Spleen (tissue), 11 donors: ENCODE measurements at regions not wholly inside any gene's neighbourhood (a gene's known extent, or its start where the extent isn't known, plus 50 kb on each side); places are given as distances from the start of the nearest gene placed in this dataset.

Experiments used
- DNase-seq: peaks from one replicate; pipeline ENCODE4 v3.0.0-alpha.2; 2020
- H3K27ac ChIP-seq, 8 donors: fragments of 200-600 bp; sonication (generic) in 7 of 8; 1 replicate in 4 of 8; 2 replicates in 4 of 8; pipeline versions ENCODE4 v1.5.0 to v1.8.0; 2016 to 2021; ENCODE audit warnings: inconsistent platforms in 4 of 8, mild to moderate bottlenecking in 4 of 8, moderate library complexity in 1 of 8
- H3K27me3 ChIP-seq, 7 donors: fragments of 200-600 bp; sonication (generic) in 6 of 7; replicated peaks in 1 of 7; 1 replicate in 4 of 7; 2 replicates in 3 of 7; pipeline versions ENCODE4 v1.5.0 to v1.8.0; 2016 to 2021; ENCODE audit warnings: inconsistent platforms in 3 of 7, mild to moderate bottlenecking in 1 of 7
- H3K36me3 ChIP-seq, 6 donors: fragments of 200-600 bp; sonication (generic) in 5 of 6; 1 replicate in 4 of 6; 2 replicates in 2 of 6; pipeline versions ENCODE4 v1.5.0 to v1.8.0; 2016 to 2021; ENCODE audit warnings: inconsistent platforms in 2 of 6
- H3K4me1 ChIP-seq, 6 donors: fragments of 200-600 bp; sonication (generic) in 5 of 6; 1 replicate in 3 of 6; 2 replicates in 3 of 6; pipeline versions ENCODE4 v1.5.0 to v1.8.0; 2016 to 2021; ENCODE audit warnings: inconsistent platforms in 3 of 6
- H3K4me3 ChIP-seq, 8 donors: fragments of 200-600 bp; sonication (generic) in 7 of 8; 1 replicate in 4 of 8; 2 replicates in 4 of 8; pipeline versions ENCODE4 v1.5.0 to v1.8.0; 2016 to 2021; ENCODE audit warnings: inconsistent platforms in 4 of 8, mild to moderate bottlenecking in 4 of 8, moderate library complexity in 2 of 8
- H3K9me3 ChIP-seq, 8 donors: fragments of 200-600 bp; sonication (generic) in 7 of 8; 1 replicate in 4 of 8; 2 replicates in 4 of 8; pipeline versions ENCODE4 v1.5.0 to v1.8.0; 2016 to 2021; ENCODE audit warnings: inconsistent platforms in 4 of 8
- POLR2A ChIP-seq, 3 donors: fragments of 450-650 bp; IDR thresholded peaks; one replicate each; pipeline ENCODE4 v1.5.1; 2017; ENCODE audit warnings: antibody characterized with exemption in 3 of 3, mild to moderate bottlenecking in 1 of 3
- POLR2AphosphoS5 ChIP-seq, 3 donors: sonication (generic); formaldehyde crosslinking; IDR thresholded peaks; one replicate each; pipeline ENCODE4 v1.5.1; 2017; ENCODE audit warnings: antibody characterized with exemption in 3 of 3
- WGBS, 5 donors: extraction: QIAGEN DNeasy Blood & Tissue Kit in 3 of 5; methylation state at CpG; one replicate each; pipeline versions ENCODE4 v1.1.5 to v1.1.7; 2013 to 2018; 5-methylcytosine and 5-hydroxymethylcytosine counted together
- intact Hi-C: fragments of 100-400 bp; cut with DNase I; formaldehyde crosslinking; loops from one replicate; pipeline ENCODE4 v1.15.0; 2023; ENCODE audit warnings: low total_unique reads
- TF ChIP-seq, protein P1 (sequence below), 11 experiments: fragments of 200-600 bp in 7 of 11; fragments of 450-650 bp in 4 of 11; sonication (generic) in 4 of 11; IDR thresholded peaks in 8 of 11; conservative IDR thresholded peaks in 3 of 11; 1 replicate in 7 of 11; 2 replicates in 4 of 11; pipeline versions ENCODE4 v1.4.0 to v1.8.0; 2016 to 2021; ENCODE audit warnings: antibody characterized with exemption in 11 of 11, inconsistent platforms in 4 of 11, mild to moderate bottlenecking in 1 of 11
- donor health status: healthy with polysubstance abuse.
- donor health status: DM: no; HTN: no; CAD: no; lungs with moderate emphysema.
- donor health status: DM: no; HTN: no; CAD: no.
- donor health status: Bipolar disorder and iron deficiency.
- donor health status: healthy.
- donor health status: DM: no; HTN: no; CAD: no.
- donor health status: DM: yes; HTN: yes; CAD: no.

- TF ChIP-seq POLR2A (IDR thresholded peaks at IDR 0.05) (no peak), POLR2AphosphoS5 (IDR thresholded peaks at IDR 0.05) (no peak)
- TF ChIP-seq, protein P1, sequence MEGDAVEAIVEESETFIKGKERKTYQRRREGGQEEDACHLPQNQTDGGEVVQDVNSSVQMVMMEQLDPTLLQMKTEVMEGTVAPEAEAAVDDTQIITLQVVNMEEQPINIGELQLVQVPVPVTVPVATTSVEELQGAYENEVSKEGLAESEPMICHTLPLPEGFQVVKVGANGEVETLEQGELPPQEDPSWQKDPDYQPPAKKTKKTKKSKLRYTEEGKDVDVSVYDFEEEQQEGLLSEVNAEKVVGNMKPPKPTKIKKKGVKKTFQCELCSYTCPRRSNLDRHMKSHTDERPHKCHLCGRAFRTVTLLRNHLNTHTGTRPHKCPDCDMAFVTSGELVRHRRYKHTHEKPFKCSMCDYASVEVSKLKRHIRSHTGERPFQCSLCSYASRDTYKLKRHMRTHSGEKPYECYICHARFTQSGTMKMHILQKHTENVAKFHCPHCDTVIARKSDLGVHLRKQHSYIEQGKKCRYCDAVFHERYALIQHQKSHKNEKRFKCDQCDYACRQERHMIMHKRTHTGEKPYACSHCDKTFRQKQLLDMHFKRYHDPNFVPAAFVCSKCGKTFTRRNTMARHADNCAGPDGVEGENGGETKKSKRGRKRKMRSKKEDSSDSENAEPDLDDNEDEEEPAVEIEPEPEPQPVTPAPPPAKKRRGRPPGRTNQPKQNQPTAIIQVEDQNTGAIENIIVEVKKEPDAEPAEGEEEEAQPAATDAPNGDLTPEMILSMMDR (IDR thresholded peaks at IDR 0.05 in 8 of 11, conservative IDR thresholded peaks at IDR 0.05 in 3 of 11) = no peak
- 81 to 100% (median 93%) methylated on average over 1 to 7 of the region's 7 CpGs for WGBS, 5 donors
- Histone ChIP-seq H3K36me3 (no peaks in the 10 kb centered on the region), H3K9me3 (no peaks in the 10 kb centered on the region), H3K4me1 (no peaks in the 10 kb centered on the region), H3K27me3 (no peaks in the 10 kb centered on the region), H3K27ac (no peak overlapping the region), H3K4me3 (no peak overlapping the region)
- intact Hi-C loops = no loop called here
- DNase-seq = peak; percentile 41
These were observed 289.8 kb upstream of the ANO3 start for GRCh38 chr11:26042113-26042512.

DNA sequence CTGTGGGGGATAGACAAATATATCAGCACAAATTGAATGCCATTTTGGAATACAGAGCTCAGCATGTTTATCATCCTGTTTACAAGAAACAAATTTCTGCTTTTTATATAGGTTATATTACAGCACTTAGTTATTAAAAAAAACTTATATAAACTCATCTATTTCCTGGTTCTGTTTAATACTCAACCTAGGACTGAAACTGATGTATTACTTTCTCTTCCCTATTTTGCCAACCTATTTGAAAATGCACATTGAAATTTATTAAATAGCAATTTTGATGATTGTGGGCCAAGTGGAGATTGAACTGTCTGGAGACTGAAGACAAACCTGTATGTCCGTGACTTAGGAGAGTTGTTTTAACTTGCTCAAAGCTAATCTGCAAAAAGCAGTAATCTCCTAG, 288.3 kb upstream of the ANO3 start:
- DNase-seq = no peak
- WGBS, 5 donors = 76 to 90% (median 90%) methylated on average over 1 of the region's 1 CpG
- Histone ChIP-seq H3K4me3 (no peak overlapping the region), H3K4me1 (no peaks in the 10 kb centered on the region), H3K27me3 (no peaks in the 10 kb centered on the region), H3K9me3 (no peaks in the 10 kb centered on the region), H3K36me3 (no peaks in the 10 kb centered on the region), H3K27ac (no peak overlapping the region)
- intact Hi-C loops = no loop called here
- TF ChIP-seq POLR2A (IDR thresholded peaks at IDR 0.05) (no peak), POLR2AphosphoS5 (IDR thresholded peaks at IDR 0.05) (no peak)
- TF ChIP-seq, protein P1 (IDR thresholded peaks at IDR 0.05 in 8 of 11, conservative IDR thresholded peaks at IDR 0.05 in 3 of 11) = no peak

DNA sequence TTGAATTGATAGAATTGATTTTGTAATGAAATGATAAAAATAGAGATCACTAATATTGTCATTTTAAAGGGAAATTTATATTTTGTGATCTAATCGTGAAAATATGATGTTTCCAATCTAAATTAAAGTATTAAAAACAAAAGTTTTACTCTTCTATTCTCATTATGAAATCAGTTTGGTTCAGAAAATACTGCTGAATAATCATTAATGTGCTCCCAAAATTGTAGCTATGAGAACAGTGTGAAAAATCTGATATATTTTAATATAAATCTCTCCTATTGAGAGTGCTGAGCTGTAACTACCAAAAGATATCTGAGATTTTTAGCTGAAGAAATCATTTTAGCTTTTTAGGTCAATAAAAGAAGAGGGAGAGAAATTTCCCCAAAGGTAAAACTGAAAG, 287.5 kb upstream of the ANO3 start:
- no peaks in the 10 kb centered on the region for H3K4me1 ChIP-seq
- TF ChIP-seq POLR2A (IDR thresholded peaks at IDR 0.05) = no peak
- TF ChIP-seq, protein P1 (IDR thresholded peaks at IDR 0.05 in 8 of 11, conservative IDR thresholded peaks at IDR 0.05 in 3 of 11) = no peak
- TF ChIP-seq POLR2AphosphoS5 (IDR thresholded peaks at IDR 0.05) = no peak
- no peaks in the 10 kb centered on the region for H3K27me3 ChIP-seq
- no peak overlapping the region for H3K4me3 ChIP-seq
- WGBS, 5 donors = 76 to 93% (median 78%) methylated on average over 1 of the region's 1 CpG
- intact Hi-C loops = no loop called here
- H3K36me3 ChIP-seq = no peaks in the 10 kb centered on the region
- no peak for DNase-seq
- H3K9me3 ChIP-seq = no peaks in the 10 kb centered on the region
- H3K27ac ChIP-seq = no peak overlapping the region

DNA sequence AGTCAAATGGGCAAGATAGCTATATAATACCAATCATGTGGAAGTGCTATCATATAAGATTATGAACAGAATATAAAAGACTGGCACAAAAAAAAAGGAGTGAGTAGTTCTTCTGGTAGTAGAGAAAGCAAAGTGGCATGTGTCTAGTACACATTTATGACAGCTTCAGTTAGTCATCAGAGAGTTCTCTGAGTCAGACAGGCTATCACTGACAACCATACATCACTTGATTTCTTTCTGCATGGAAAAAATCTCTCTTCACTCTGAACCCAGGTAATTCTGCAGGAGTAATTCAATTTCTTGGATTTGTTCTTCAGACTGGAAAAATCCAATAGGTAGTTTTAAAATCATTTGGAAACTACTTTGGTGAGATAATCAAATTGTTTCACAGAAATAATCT, 286.8 kb upstream of the ANO3 start:
- intact Hi-C loops = no loop called here
- H3K4me1 ChIP-seq = no peaks in the 10 kb centered on the region
- H3K4me3 ChIP-seq = no peak overlapping the region
- no peaks in the 10 kb centered on the region for H3K9me3 ChIP-seq
- H3K27ac ChIP-seq = no peak overlapping the region
- H3K27me3 ChIP-seq = no peaks in the 10 kb centered on the region
- no peaks in the 10 kb centered on the region for H3K36me3 ChIP-seq
- no peak for DNase-seq
- TF ChIP-seq, protein P1 (IDR thresholded peaks at IDR 0.05 in 8 of 11, conservative IDR thresholded peaks at IDR 0.05 in 3 of 11) = no peak
- no peak for TF ChIP-seq POLR2AphosphoS5 (IDR thresholded peaks at IDR 0.05)
- no peak for TF ChIP-seq POLR2A (IDR thresholded peaks at IDR 0.05)
